ENCODE measurements at regions not wholly inside any gene's neighbourhood (a gene's known extent, or its start where the extent isn't known, plus 50 kb on each side); places are given as distances from the start of the nearest gene placed in this dataset.

GRCh38 chr7:97927790-97928748, 55.9 kb upstream of the ASNS start:
- TF ChIP-seq CTCF (IDR thresholded peaks at IDR 0.05), result peak; percentile 79
